Stimulated activated CD4-positive, alpha-beta T cell treated with anti-CD3 and anti-CD28 coated beads, Interleukin-15, amount 100 ng/mL, for 24 hours (primary cell): ENCODE measurements at regions not wholly inside any gene's neighbourhood (a gene's known extent, or its start where the extent isn't known, plus 50 kb on each side); places are given as distances from the start of the nearest gene placed in this dataset.
A peak's percentile ranks its signal among the peaks of the same experiment; 100 is the strongest.

Experiments used
- DNase-seq: peaks from one replicate; pipeline ENCODE4 v3.0.0-alpha.2; 2020

DNA sequence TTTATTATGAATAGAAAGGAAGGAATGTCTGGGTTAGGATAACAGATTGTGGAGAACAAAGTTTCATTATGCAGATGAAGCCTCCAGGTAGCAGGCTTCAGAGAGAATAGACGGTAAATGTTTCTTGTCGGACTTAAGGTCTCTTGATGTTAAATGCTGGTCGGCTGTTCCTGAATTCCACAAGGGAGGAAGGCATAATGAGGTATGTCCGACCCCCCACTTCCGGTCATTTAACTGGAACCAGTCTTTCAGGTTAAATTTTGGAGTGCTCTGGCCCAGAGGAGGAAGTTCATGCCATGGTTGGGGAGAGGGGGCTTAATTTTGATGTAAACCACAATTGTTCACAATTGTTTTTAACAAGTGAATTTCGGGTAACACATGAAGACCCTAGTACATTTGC is 158.1 kb upstream of the VCX3A start:
- no peak for DNase-seq

DNA sequence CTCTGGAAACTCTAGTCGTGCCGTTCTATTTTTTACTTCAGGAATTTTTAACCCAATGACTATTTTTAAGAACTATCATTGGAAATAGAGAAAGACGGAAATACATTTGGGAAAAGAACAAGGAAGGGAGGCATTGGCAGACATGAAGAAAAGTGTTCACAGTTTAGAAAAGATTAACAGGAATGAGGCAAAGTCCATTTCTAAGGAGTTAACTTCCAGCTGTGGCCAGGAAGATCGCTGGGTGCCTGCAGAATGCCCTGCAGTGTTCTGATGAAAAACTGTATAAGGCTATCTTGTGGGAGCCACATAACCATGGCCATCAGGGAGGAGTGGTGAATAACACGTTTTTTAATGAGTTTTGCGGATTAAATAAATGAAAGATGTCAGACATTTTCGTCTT is 150.6 kb upstream of the VCX3A start:
- DNase-seq: no peak

DNA sequence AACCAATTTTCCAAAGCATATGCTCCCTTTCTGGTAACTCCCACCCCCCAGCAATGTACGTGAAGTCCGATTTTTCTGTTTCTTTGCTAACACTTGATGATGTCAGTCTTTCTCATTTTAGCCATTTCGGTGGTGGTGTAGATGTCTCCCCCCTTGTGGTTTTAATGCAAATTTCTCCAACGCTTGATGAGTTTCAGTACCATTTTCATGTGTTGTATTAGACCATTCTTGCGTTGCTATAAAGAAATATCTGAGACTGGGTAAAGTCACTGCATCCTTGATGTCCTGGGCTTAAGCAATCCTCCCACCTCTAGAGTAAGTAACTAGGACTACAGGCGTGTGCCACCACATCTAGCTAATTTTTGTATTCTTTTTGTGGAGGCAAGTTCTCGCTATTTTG is 148.4 kb upstream of the VCX3A start:
- no peak for DNase-seq

DNA sequence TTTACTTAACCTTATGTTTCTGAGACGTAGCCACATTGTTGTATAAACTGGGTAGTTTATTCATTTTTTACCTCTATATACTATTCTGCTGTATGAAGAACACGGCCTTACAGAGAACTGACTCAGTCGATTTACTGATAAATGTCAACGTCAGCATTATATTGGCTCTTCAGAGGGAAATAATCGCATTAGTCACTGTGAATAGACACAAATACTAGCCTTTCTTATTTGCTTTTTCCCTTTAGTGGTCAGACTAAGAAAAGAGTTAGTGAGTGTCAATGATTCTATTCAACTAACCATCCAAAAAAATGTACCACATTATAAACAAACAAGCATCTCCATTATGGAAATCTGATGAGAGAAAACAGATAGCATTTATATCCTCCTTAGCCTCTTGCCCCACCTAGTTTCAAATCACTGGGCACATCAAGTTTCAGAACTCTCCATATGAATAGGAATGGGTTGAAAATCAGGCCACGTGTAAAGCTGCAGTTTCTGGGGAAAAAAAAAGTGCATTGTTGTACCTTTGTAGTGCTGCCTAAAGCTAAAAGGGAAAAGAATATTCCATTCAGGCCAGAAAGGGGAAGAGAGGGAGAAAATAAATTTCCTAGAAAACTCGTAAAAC is 146.7 kb upstream of the VCX3A start:
- no peak for DNase-seq

DNA sequence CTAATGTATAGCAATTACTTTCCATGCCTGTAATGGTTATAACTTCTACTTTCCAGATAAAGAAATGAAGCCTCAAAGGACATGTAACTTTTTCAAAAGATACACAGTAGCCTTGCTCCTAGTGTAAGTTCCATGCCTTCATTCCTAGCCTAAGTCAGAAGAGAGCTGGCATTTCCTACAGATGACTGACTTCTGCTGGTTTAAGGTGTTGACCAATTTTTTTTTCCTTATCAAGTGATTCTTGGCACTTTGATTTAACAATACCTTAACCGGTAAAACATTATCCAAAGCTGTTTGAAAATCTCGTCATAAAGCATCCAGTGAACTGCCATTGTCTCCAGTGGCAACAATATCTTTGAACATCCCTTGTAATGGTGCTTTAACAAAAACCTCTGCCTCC is 145.1 kb upstream of the VCX3A start:
- DNase-seq: no peak

DNA sequence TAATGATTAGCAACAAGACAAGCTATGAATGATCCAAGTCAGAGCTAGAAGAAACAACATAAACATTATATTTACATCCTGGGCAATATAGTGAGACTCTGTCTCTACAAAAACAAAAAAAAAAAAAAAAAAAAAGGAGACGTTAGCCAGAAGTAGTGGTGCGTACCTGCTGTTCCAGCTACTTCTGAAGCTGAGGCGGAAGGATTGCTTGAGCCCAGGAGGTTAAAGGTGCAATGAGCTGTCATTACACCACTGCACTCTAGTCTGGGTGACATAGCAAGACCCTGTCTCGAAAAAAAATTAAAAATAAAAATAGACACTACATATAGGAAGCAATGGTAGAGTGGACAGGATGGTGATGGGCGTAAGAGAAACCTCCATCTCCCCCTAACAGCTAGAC is 144.6 kb upstream of the VCX3A start:
- DNase-seq: no peak

DNA sequence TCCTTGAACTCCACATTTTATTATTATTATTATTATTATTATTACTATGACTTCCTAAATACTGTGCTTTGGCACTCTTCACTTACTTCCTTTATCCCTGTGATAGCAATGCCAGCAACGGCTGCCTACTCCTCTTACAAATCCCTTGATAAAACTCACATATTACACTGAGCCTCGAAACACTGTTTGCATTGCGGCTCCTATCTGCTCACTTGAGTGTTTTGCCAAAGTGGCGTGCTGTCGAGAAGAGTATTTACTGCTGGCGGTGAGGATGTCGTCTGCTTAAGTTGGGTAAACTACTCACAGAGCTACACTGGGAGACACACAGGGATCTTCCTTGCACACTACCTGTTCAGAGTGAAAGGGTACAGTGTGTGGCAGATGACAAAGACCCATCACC is 143.4 kb upstream of the VCX3A start:
- DNase-seq: no peak

DNA sequence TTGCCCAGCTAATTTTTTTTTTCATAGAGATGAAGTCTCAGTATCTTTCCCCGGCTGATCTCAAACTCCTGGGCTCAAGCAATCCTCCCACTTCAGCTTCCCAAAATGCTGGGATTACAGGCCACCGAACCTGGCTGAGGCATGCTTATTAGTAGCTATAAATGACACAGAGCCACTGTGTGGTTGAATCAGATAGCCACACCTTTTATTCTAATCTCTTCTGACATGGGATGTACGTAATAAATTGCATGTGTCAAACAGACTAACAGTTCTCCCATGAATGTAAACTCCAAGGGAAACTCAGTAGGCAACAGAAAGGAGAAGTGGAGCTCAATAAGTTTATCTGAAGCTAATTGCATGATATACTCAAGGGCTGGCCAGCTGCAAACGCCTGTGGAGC is 139.8 kb upstream of the VCX3A start:
- no peak for DNase-seq

DNA sequence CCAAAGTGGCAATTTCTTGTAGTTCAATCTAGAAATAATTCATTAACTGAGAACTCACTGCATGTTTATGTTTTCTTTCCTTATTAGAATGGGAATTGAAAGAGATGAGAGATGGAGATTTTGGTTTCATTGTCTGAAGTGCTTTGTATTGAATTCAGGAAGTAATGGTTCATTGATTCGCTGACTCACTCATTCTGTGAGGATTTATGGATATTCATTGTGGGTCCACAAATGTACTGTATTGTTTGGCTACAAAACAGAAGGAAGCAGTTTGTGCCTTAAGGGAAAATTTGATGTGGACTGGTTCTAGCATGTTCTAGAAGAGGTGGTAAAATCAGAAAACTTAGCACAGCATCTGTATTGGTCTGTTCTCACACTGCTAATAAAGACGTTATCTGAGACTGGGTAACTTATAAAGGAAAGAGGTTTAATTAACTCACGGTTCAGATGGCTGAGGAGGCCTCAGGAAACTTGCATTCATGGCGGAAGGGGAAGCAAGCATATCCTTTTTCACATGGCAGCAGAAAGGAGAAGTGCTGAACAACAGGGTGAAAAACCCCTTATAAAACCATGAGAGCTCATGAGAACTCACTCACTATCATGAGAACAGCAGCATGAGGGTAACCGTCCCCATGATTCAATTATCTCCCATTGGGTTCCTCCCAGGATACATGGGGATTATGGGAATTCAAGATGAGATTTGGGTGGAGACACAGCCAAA is 132.3 kb upstream of the VCX3A start:
- DNase-seq: no peak

DNA sequence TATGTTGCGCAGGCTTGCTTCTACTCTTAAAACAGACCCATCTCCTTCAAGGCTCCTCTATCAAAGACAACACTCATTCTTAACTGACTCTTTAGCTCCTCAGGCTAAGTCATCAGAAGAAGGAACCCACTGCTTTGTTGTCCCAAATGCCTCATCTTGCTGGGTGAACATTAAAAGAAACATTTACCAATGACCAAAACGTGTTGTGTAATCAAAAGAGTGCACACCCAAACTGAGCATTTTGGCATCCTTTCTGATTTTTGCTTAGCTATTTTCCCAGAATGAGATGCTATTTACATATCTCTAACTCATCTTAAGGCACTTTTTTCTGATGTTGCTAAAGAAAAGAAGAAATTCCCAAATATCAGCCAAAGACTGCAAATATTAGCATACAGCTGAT is 131.7 kb upstream of the VCX3A start:
- DNase-seq: no peak

DNA sequence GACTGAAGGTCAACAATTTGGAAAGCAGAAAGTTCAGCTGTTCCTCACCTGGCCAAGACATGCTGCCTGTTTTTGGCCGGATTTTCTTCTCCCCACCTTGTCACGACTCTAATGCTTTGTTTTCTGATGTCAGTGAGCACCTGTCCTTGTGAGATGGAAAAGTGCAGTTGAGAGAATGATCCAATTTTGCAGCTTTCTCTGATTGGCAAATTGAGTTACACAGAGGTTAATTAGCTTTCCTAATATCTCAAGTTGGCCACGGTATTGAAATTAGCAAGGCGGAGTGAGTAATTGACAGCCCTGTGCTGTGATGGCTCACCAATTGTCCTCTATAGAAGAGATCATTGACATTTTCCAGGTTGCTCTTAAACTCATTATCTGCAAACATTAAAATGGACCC is 126.8 kb upstream of the VCX3A start:
- DNase-seq: no peak

DNA sequence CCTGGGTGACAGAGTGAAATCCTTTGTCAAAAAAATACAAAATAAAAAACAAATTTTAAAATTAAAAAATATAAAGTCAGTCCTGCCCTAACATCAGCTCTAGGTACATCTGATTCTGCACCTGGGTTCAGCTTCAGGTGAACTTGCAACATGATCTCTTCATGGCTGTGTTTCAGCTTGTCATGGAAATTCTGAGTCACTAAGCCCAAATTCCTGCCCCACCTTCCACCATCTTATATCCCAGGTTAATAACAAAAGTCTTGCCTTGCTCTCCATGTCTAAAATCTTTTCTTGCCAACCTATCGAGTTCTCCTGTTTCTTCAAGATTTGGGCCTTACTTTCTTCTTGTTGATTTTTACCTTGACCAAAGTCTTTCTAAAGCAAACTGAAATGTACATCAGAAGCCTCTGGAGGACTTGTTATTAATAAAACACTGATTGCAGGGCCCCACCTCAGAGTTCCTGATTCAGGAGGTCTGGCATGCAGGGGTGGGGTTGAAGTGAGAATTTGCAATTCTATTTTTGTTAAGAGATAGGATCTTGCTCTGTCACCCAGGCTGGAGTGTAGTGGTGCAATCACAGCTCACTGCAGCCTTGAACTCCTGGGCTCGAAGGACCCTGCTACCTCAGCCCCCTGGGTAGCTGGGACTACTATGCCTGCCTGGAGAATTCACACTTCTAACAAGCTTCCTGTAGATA is 125.8 kb upstream of the VCX3A start:
- DNase-seq: no peak

DNA sequence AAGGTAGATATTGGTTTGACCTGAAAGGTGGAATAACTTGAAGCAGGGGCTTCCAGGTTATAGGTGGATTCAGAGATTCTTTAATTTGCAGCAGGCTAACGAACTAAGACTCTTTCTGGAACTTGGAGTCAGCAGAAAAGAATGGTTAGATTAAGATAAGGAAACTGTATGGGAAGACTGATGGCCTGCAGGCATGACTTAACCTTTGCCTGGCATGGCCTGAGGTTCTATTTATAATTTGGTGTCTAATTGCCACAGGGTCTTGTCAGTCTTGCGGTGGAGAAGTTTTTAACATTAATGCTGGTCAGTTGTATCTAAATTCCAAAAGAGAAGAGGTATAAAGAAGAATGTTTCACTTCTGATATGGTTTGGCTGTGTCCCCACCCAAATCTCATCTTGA is 110.3 kb upstream of the VCX3A start:
- no peak for DNase-seq

DNA sequence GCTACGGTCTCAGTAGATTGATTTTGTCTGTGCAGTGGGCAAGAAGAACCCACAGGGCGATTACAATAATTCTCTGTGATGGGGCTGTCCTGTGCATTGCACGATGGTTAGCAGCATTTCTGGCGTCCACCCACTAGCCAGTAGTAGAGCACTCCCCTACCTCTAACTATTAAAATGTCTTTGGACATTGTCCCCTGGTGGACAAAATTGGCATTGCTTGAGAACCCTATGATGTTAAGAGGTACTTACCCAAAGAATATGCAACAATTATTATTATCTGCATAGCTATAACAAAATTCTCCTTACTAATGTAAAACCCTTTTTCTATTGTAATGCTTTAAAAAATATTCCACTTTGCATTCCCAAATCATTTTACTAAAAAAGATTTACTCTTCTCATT is 109.5 kb upstream of the VCX3A start:
- DNase-seq: peak; percentile 1

DNA sequence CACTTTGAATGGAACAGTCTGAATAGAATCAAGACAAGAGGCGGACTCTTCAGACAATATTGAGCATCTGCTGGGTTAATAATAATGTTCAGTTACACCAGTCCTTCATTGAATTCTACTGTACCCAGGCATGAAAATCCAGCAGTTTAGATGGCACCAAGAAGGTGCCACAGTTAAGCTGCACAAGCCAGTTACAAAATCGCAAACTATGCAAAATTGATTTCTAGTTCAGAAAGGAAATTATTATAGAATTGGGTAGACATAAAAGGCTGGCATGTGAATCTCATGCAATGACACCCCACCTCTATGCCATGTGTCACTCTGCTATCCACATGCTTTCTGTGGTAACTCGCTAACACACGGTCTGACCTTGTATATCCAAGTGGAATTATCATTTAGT is 105.8 kb upstream of the VCX3A start:
- DNase-seq: no peak

DNA sequence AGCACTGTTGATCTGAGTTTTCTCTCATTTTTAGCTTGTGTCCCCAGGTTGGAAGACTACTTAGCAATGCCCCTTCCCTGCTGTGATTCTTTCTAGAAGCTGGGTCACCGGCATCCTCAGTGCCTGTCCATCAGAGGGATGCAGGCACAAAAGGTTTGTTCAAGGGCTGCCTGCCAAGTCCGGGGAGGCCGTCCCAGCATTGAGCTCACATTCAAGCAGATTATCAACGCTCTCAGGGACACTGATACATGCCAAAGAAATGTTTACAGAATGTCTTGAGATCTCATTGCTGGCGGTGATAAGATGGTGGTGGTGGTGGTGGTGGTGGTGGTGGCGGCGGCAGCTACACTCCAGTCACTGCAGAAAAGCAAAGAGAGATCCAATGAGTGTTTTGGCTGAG is 79.6 kb upstream of the VCX3A start:
- no peak for DNase-seq

DNA sequence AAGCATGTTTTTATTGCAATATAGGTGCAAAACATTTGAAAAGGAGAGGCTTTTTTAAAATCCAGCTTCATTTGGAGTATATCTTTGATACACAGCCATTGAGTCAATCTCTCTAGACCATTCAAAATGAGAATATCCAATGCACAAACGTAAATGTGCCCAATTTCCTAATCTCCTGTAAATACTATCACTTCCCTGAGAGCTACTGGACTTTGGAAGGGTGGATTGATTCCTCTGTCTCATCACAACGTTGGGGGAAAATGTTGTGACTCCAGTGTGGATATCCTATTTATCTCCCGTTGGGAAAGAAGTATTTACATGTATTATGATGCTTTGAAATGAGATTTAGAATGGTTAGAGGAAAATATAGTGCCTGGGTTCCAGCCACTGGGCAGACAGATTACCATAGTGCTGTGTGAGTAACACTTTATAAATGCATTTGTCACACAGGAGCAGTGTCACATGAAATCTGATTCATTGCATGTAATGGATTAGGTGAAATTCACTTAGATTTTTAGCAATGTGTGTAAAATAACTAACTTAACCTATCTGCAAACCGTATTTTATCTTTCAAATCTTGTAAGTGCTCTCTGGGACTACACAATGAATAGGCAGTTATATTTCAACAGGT is 64.4 kb upstream of the VCX3A start:
- no peak for DNase-seq
